ENCODE measurements at regions not wholly inside any gene's neighbourhood (a gene's known extent, or its start where the extent isn't known, plus 50 kb on each side); places are given as distances from the start of the nearest gene placed in this dataset.

DNA sequence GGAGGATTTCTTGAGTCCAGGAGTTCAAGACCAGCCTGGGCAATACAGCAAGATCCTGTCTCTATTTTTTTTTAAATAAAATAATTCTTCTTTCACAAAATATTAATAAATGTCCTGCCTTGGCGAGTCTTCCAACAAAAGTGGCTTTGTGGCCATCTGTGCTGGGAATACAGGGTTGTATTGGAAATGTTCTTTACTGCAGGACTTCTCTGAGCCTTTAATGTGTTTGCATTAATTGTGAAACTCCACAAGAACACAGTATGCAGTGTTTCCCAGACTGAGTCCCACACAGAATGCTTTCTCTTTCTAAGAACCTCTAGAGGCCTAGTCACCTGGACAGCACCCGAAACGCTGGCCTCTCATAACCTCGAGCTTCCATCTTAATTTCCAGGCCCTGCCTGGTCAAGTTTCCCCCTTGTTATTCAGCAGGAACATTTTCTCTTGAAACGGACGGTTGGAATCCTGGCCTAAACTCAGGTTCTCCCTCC, 85.4 kb upstream of the ARRDC4 start:
- no peaks in the 10 kb centered on the region for H3K36me3 ChIP-seq (ENCODE audit: control insufficient read depth, insufficient read depth, low read length)
- no peak overlapping the region for H3K4me3 ChIP-seq (replicated peaks in 1 of 4; ENCODE audit: control extremely low read depth in 1 of 4, insufficient read depth in 1 of 4, low read depth in 3 of 4, low read length in 4 of 4)
- no peaks in the 10 kb centered on the region for H3K79me2 ChIP-seq (ENCODE audit: control insufficient read depth, insufficient read depth, low read length)
- H4K20me1 ChIP-seq (ENCODE audit: control insufficient read depth, extremely low read depth, insufficient read depth, low read length) = no peaks in the 10 kb centered on the region
- H3K27me3 ChIP-seq (ENCODE audit: control insufficient read depth, insufficient read depth, low read length) = no peaks in the 10 kb centered on the region
- DNase-seq (ENCODE audit: low read depth in 2 of 2) = no peak
- no peak overlapping the region for H3K4me2 ChIP-seq (ENCODE audit: extremely low read depth, insufficient read depth, low read length)
- H3K4me1 ChIP-seq (ENCODE audit: control insufficient read depth, extremely low read depth, insufficient read depth, low read length) = no peaks in the 10 kb centered on the region
- H3K27ac ChIP-seq (ENCODE audit: insufficient read depth, low read length) = no peak overlapping the region
- no peak overlapping the region for H3K9ac ChIP-seq (ENCODE audit: insufficient read depth, low read length)
- H3K9me3 ChIP-seq (ENCODE audit: control insufficient read depth, insufficient read depth, low read depth, low read length) = no peaks in the 10 kb centered on the region
- no peak overlapping the region for H2AFZ ChIP-seq (ENCODE audit: low read length)
- no peak for TF ChIP-seq EZH2 (IDR thresholded peaks at IDR 0.05; ENCODE audit: low read length, missing control alignments)
- TF ChIP-seq, protein P1, sequence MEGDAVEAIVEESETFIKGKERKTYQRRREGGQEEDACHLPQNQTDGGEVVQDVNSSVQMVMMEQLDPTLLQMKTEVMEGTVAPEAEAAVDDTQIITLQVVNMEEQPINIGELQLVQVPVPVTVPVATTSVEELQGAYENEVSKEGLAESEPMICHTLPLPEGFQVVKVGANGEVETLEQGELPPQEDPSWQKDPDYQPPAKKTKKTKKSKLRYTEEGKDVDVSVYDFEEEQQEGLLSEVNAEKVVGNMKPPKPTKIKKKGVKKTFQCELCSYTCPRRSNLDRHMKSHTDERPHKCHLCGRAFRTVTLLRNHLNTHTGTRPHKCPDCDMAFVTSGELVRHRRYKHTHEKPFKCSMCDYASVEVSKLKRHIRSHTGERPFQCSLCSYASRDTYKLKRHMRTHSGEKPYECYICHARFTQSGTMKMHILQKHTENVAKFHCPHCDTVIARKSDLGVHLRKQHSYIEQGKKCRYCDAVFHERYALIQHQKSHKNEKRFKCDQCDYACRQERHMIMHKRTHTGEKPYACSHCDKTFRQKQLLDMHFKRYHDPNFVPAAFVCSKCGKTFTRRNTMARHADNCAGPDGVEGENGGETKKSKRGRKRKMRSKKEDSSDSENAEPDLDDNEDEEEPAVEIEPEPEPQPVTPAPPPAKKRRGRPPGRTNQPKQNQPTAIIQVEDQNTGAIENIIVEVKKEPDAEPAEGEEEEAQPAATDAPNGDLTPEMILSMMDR (conservative IDR thresholded peaks at IDR 0.05 in 1 of 2, IDR thresholded peaks at IDR 0.05 in 1 of 2; ENCODE audit: low read depth in 1 of 2, low read length in 2 of 2) = no peak

DNA sequence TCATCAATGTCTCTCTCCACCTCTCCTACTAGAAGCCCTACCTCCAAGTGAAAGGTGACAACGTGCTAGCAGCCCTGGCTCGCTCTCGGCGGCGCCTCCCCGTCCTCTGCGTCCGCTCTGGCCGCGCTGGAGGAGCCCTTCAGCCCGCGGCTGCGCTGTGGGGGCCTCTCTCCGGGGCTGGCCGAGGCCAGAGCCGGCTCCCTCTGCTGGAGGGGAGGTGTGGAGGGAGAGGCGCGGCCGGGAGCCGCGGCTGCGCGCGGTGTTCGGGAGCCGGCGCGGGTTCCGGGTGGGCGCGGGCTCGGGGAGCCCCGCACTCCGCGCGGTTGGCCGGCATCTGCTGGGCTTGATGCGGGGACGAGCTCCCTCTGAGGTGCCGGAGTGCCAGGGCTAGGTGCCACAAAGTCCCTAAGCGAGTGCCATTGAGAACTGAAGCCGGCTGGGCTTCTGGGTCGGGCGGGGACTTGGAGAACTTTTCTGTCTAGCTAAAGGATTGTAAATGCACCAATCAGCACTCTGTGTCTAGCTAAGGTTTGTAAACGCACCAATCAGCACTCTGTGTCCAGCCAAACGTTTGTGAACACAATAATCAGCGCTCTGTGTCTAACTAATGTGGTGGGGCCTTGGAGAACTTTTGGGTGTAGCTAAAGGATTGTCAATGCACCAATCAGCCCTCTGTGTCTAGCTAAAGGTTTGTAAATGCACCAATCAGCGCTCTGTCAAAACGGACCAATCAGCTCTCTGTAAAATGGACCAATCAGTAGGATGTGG, 84.8 kb upstream of the ARRDC4 start:
- Histone ChIP-seq H3K27me3 (ENCODE audit: control insufficient read depth, insufficient read depth, low read length) (no peaks in the 10 kb centered on the region), H3K9me3 (ENCODE audit: control insufficient read depth, insufficient read depth, low read depth, low read length) (no peaks in the 10 kb centered on the region), H3K36me3 (ENCODE audit: control insufficient read depth, insufficient read depth, low read length) (no peaks in the 10 kb centered on the region), H3K79me2 (ENCODE audit: control insufficient read depth, insufficient read depth, low read length) (no peaks in the 10 kb centered on the region), H4K20me1 (ENCODE audit: control insufficient read depth, extremely low read depth, insufficient read depth, low read length) (no peaks in the 10 kb centered on the region), H3K9ac (ENCODE audit: insufficient read depth, low read length) (no peak overlapping the region), H3K4me2 (ENCODE audit: extremely low read depth, insufficient read depth, low read length) (no peak overlapping the region), H3K27ac (ENCODE audit: insufficient read depth, low read length) (no peak overlapping the region), H2AFZ (ENCODE audit: low read length) (no peak overlapping the region), H3K4me1 (ENCODE audit: control insufficient read depth, extremely low read depth, insufficient read depth, low read length) (no peaks in the 10 kb centered on the region), H3K4me3 (replicated peaks in 1 of 4; ENCODE audit: control extremely low read depth in 1 of 4, insufficient read depth in 1 of 4, low read depth in 3 of 4, low read length in 4 of 4) (no peak overlapping the region)
- no peak for DNase-seq (ENCODE audit: low read depth in 2 of 2)
- TF ChIP-seq EZH2 (IDR thresholded peaks at IDR 0.05; ENCODE audit: low read length, missing control alignments) = no peak
- TF ChIP-seq, protein P1 (conservative IDR thresholded peaks at IDR 0.05 in 1 of 2, IDR thresholded peaks at IDR 0.05 in 1 of 2; ENCODE audit: low read depth in 1 of 2, low read length in 2 of 2) = no peak

DNA sequence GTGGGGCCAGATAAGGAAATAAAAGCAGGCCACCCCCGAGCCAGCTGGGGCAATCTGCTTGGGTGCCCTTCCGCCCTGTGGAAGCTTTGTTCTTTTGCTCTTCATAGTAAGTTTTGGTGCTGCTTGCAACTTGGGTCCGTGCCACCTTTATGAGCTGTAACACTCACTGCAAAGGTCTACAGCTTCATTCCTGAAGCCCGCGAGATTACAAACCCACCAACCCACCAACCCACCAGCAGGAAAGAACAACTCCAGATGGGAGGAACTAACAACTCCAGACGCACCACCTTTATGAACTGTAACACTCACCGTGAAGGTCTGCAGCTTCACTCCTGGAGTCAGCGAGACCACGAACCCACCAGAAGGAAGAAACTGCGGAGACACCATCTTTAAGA, 84.2 kb upstream of the ARRDC4 start:
- H3K79me2 ChIP-seq (ENCODE audit: control insufficient read depth, insufficient read depth, low read length) = no peaks in the 10 kb centered on the region
- H3K9ac ChIP-seq (ENCODE audit: insufficient read depth, low read length) = no peak overlapping the region
- H3K27ac ChIP-seq (ENCODE audit: insufficient read depth, low read length) = no peak overlapping the region
- no peaks in the 10 kb centered on the region for H3K36me3 ChIP-seq (ENCODE audit: control insufficient read depth, insufficient read depth, low read length)
- no peak for TF ChIP-seq EZH2 (IDR thresholded peaks at IDR 0.05; ENCODE audit: low read length, missing control alignments)
- TF ChIP-seq, protein P1 (conservative IDR thresholded peaks at IDR 0.05 in 1 of 2, IDR thresholded peaks at IDR 0.05 in 1 of 2; ENCODE audit: low read depth in 1 of 2, low read length in 2 of 2) = no peak
- H3K4me1 ChIP-seq (ENCODE audit: control insufficient read depth, extremely low read depth, insufficient read depth, low read length) = no peaks in the 10 kb centered on the region
- no peaks in the 10 kb centered on the region for H3K9me3 ChIP-seq (ENCODE audit: control insufficient read depth, insufficient read depth, low read depth, low read length)
- no peak overlapping the region for H2AFZ ChIP-seq (ENCODE audit: low read length)
- no peaks in the 10 kb centered on the region for H3K27me3 ChIP-seq (ENCODE audit: control insufficient read depth, insufficient read depth, low read length)
- H3K4me2 ChIP-seq (ENCODE audit: extremely low read depth, insufficient read depth, low read length) = no peak overlapping the region
- H3K4me3 ChIP-seq (replicated peaks in 1 of 4; ENCODE audit: control extremely low read depth in 1 of 4, insufficient read depth in 1 of 4, low read depth in 3 of 4, low read length in 4 of 4) = no peak overlapping the region
- DNase-seq (ENCODE audit: low read depth in 2 of 2) = no peak
- no peaks in the 10 kb centered on the region for H4K20me1 ChIP-seq (ENCODE audit: control insufficient read depth, extremely low read depth, insufficient read depth, low read length)

Measured in fibroblast of lung (primary cell).